ENCODE measurements at regions not wholly inside any gene's neighbourhood (a gene's known extent, or its start where the extent isn't known, plus 50 kb on each side); places are given as distances from the start of the nearest gene placed in this dataset.

GRCh38 chr17:33895491-33895890 lies 359.6 kb upstream of the CCL2 start:
- no peak for TF ChIP-seq SUZ12 (IDR thresholded peaks at IDR 0.05; ENCODE audit: extremely low read depth, insufficient read depth, insufficient read length)
- no peak for TF ChIP-seq YY1 (IDR thresholded peaks at IDR 0.05; ENCODE audit: insufficient read depth, insufficient read length)
